ENCODE measurements at regions not wholly inside any gene's neighbourhood (a gene's known extent, or its start where the extent isn't known, plus 50 kb on each side); places are given as distances from the start of the nearest gene placed in this dataset.

GRCh38 chr2:5394223-5394622 lies 298.0 kb upstream of the SOX11 start:
- no peaks in the 10 kb centered on the region for H3K27me3 ChIP-seq (ENCODE audit: insufficient read depth, low read depth)
- CTCF ChIA-PET, result no interaction called here

GRCh38 chr2:5401115-5401657 lies 291.0 kb upstream of the SOX11 start:
- POLR2A ChIA-PET (ENCODE audit: unreplicated experiment), result no interaction called here
- DNase-seq, result no peak
- H3K9me3 ChIP-seq (ENCODE audit: insufficient read depth, low read depth), result no peaks in the 10 kb centered on the region
- no peak overlapping the region for H3K4me2 ChIP-seq
- no peaks in the 10 kb centered on the region for H3F3A ChIP-seq (ENCODE audit: insufficient read depth, low read depth)
- H3K4me1 ChIP-seq (replicated peaks; ENCODE audit: insufficient read depth), result no peaks in the 10 kb centered on the region
- H3K4me3 ChIP-seq, result no peak overlapping the region
- intact Hi-C loops (cut with micrococcal nuclease; ENCODE audit: unreplicated experiment), result no loop called here
- H3K27me3 ChIP-seq (ENCODE audit: insufficient read depth, low read depth), result peaks cover 17% of the 10 kb centered on the region
- H3K9me2 ChIP-seq (ENCODE audit: insufficient read depth), result no peaks in the 10 kb centered on the region
- no peak for TF ChIP-seq EZH2 (IDR thresholded peaks at IDR 0.05; ENCODE audit: low read depth)
- no peak for TF ChIP-seq CTCF (conservative IDR thresholded peaks at IDR 0.05)
- BruUV-seq (replicated peaks), result no TSS peak
- CTCF ChIA-PET, result no interaction called here
- no peaks in the 10 kb centered on the region for H3K36me3 ChIP-seq (ENCODE audit: low read depth)
- no peak overlapping the region for H2AFZ ChIP-seq
- no peaks in the 10 kb centered on the region for H4K20me1 ChIP-seq (ENCODE audit: insufficient read depth)
- no peaks in the 10 kb centered on the region for H3K79me2 ChIP-seq (ENCODE audit: low read depth)
- no peak overlapping the region for H3K27ac ChIP-seq

More at GRCh38 chr2:5394223-5394622, 298.0 kb upstream of the SOX11 start:
- intact Hi-C loops (cut with micrococcal nuclease; ENCODE audit: unreplicated experiment), result no loop called here
- no peaks in the 10 kb centered on the region for H3K9me2 ChIP-seq (ENCODE audit: insufficient read depth)
- POLR2A ChIA-PET (ENCODE audit: unreplicated experiment), result no interaction called here
- TF ChIP-seq CTCF (conservative IDR thresholded peaks at IDR 0.05), result no peak
- no peak for TF ChIP-seq EZH2 (IDR thresholded peaks at IDR 0.05; ENCODE audit: low read depth)
- H3K4me3 ChIP-seq, result no peak overlapping the region
- DNase-seq, result no peak
- H3K27ac ChIP-seq, result no peak overlapping the region
- H2AFZ ChIP-seq, result no peak overlapping the region
- no TSS peak for BruUV-seq (replicated peaks)
- H4K20me1 ChIP-seq (ENCODE audit: insufficient read depth), result no peaks in the 10 kb centered on the region
- no peak overlapping the region for H3K4me2 ChIP-seq
- no peaks in the 10 kb centered on the region for H3F3A ChIP-seq (ENCODE audit: insufficient read depth, low read depth)
- H3K36me3 ChIP-seq (ENCODE audit: low read depth), result no peaks in the 10 kb centered on the region
- no peaks in the 10 kb centered on the region for H3K79me2 ChIP-seq (ENCODE audit: low read depth)
- H3K9me3 ChIP-seq (ENCODE audit: insufficient read depth, low read depth), result no peaks in the 10 kb centered on the region
- H3K4me1 ChIP-seq (replicated peaks; ENCODE audit: insufficient read depth), result no peaks in the 10 kb centered on the region

- no peak for TF ChIP-seq EZH2 (IDR thresholded peaks at IDR 0.05; ENCODE audit: low read depth)
- TF ChIP-seq CTCF (conservative IDR thresholded peaks at IDR 0.05), result no peak
- DNase-seq, result no peak
- BruUV-seq (replicated peaks), result no TSS peak
- Histone ChIP-seq H3K9me3 (ENCODE audit: insufficient read depth, low read depth) (no peaks in the 10 kb centered on the region), H3K79me2 (ENCODE audit: low read depth) (no peaks in the 10 kb centered on the region), H3K36me3 (ENCODE audit: low read depth) (no peaks in the 10 kb centered on the region), H4K20me1 (ENCODE audit: insufficient read depth) (no peaks in the 10 kb centered on the region), H3K27me3 (ENCODE audit: insufficient read depth, low read depth) (peaks cover 23% of the 10 kb centered on the region), H3K27ac (no peak overlapping the region), H3K9me2 (ENCODE audit: insufficient read depth) (no peaks in the 10 kb centered on the region), H3K4me2 (no peak overlapping the region), H2AFZ (no peak overlapping the region), H3K4me3 (no peak overlapping the region), H3F3A (ENCODE audit: insufficient read depth, low read depth) (no peaks in the 10 kb centered on the region), H3K4me1 (replicated peaks; ENCODE audit: insufficient read depth) (no peaks in the 10 kb centered on the region)
- intact Hi-C loops (cut with micrococcal nuclease; ENCODE audit: unreplicated experiment), result no loop called here
- CTCF ChIA-PET, result no interaction called here
- POLR2A ChIA-PET (ENCODE audit: unreplicated experiment), result interaction anchor here (0.6 kb wide), 1 partner anchor 1357 kb away, joined by 4 read pairs; no protein-coding TSS in a partner anchor
Observed at GRCh38 chr2:5403392-5403791, 288.8 kb upstream of the SOX11 start.
